Stimulated activated CD8-positive, alpha-beta memory T cell treated with anti-CD3 and anti-CD28 coated beads, Interleukin-15, amount 100 ng/mL, for 48 hours (primary cell): ENCODE measurements at regions not wholly inside any gene's neighbourhood (a gene's known extent, or its start where the extent isn't known, plus 50 kb on each side); places are given as distances from the start of the nearest gene placed in this dataset.
A peak's percentile ranks its signal among the peaks of the same experiment; 100 is the strongest.

Experiments
- DNase-seq, 2 donors: peaks; one replicate each; pipeline ENCODE4 v3.0.0-alpha.2; 2020; ENCODE audit warnings: low read depth in 2 of 2

- no peak for DNase-seq
Observed at GRCh38 chr2:8534729-8535468, 147.0 kb upstream of the ID2 start.

- no peak for DNase-seq
Observed at GRCh38 chr2:8535469-8535795, 146.4 kb upstream of the ID2 start.

- no peak for DNase-seq
Observed at GRCh38 chr2:8535821-8536685, 145.8 kb upstream of the ID2 start.

- DNase-seq: no peak
Observed at GRCh38 chr2:8536686-8537561, 144.9 kb upstream of the ID2 start.

- no peak for DNase-seq
Observed at GRCh38 chr2:8537562-8538155, 144.2 kb upstream of the ID2 start.

GRCh38 chr2:8538531-8538930 lies 143.3 kb upstream of the ID2 start:
- no peak for DNase-seq

- no peak for DNase-seq
Observed at GRCh38 chr2:8538931-8539621, 142.8 kb upstream of the ID2 start.

GRCh38 chr2:8539743-8540551 lies 141.9 kb upstream of the ID2 start:
- no peak for DNase-seq

- DNase-seq: no peak
Observed at GRCh38 chr2:8540552-8541055, 141.3 kb upstream of the ID2 start.

GRCh38 chr2:8541223-8541622 lies 140.6 kb upstream of the ID2 start:
- DNase-seq: no peak

GRCh38 chr2:8541636-8542035 lies 140.2 kb upstream of the ID2 start:
- DNase-seq: no peak

- DNase-seq: no peak
Observed at GRCh38 chr2:8542381-8543059, 139.3 kb upstream of the ID2 start.

GRCh38 chr2:8543060-8543382 lies 138.8 kb upstream of the ID2 start:
- no peak for DNase-seq

GRCh38 chr2:8543383-8544170 lies 138.3 kb upstream of the ID2 start:
- peak; percentile 76 to 83 for DNase-seq

- no peak for DNase-seq
Observed at GRCh38 chr2:8544171-8544785, 137.6 kb upstream of the ID2 start.

GRCh38 chr2:8544786-8545694 lies 136.8 kb upstream of the ID2 start:
- DNase-seq: peak; percentile 88
